Astrocyte (in vitro differentiated cells and primary cell): ENCODE measurements at regions not wholly inside any gene's neighbourhood (a gene's known extent, or its start where the extent isn't known, plus 50 kb on each side); places are given as distances from the start of the nearest gene placed in this dataset.

Source experiments
- CTCF ChIP-seq: IDR thresholded peaks from 2 replicates; pipeline ENCODE4 v1.5.1; 2011; ENCODE audit warnings: low read depth, mild to moderate bottlenecking, inconsistent platforms, low read length, moderate library complexity; ENCODE audit not compliant: insufficient read depth
- EZH2 ChIP-seq: IDR thresholded peaks from 2 replicates; pipeline ENCODE4 v1.6.1; 2012; ENCODE audit warnings: mild to moderate bottlenecking, low read length, inconsistent platforms; ENCODE audit not compliant: insufficient read depth

DNA sequence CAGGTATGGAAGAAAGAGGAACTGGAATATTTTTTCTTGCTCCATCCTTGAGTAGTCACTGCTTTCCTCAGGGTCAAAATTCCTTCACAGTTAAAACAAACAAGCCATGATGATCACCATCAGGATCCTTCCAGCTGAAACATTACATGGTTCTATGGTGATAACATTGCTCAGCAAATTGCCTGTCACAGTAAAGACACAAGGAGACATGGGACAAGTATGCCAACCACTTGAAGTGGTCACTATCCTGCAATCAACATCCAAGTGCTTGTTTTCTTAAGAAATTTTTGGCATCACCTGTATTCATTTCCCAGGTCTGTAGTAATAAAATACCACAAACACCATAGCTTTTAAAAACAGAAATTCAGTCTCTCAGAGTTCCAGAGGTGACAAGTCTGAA lies 662.2 kb downstream of the CDH8 start:
- TF ChIP-seq CTCF (no peak), EZH2 (no peak)
